Brain microvascular endothelial cell (primary cell): ENCODE measurements at regions not wholly inside any gene's neighbourhood (a gene's known extent, or its start where the extent isn't known, plus 50 kb on each side); places are given as distances from the start of the nearest gene placed in this dataset.
"Not testable (repeated sequence)": the region's sequence is repeated elsewhere in the genome, so short reads cannot be mapped to it uniquely, and the experiment has no call there.

Experiments used
- DNase-seq: peaks from one replicate; pipeline ENCODE4 v3.0.0-alpha.2; 2020
- H3K27ac ChIP-seq: fragments of 250-450 bp; sonication (Bioruptor Pico); 2 replicates; pipeline ENCODE4 v1.5.1; 2020; ENCODE audit warnings: mild to moderate bottlenecking, moderate library complexity
- H3K27me3 ChIP-seq: fragments of 250-450 bp; sonication (Bioruptor Pico); replicated peaks from 2 replicates; pipeline ENCODE4 v1.5.1; 2020; ENCODE audit warnings: mild to moderate bottlenecking
- H3K36me3 ChIP-seq: fragments of 250-450 bp; sonication (Bioruptor Pico); replicated peaks from 2 replicates; pipeline ENCODE4 v1.5.1; 2020; ENCODE audit warnings: mild to moderate bottlenecking
- H3K4me3 ChIP-seq: 2 replicates; pipeline ENCODE4 v1.5.1; 2011; ENCODE audit warnings: low read depth, mild to moderate bottlenecking, control low read depth, low read length, moderate library complexity
- in situ Hi-C: cut with HindIII; loops from 2 replicates; pipeline ENCODE4 v1.10.0; 2017; ENCODE audit warnings: low sequenced_read_pairs, low pct_ligation_motif_present
- TF ChIP-seq, protein P1 (sequence below): IDR thresholded peaks from 2 replicates; pipeline ENCODE4 v1.5.1; 2011; ENCODE audit warnings: low read depth, mild to moderate bottlenecking, moderate library complexity, low read length, control low read depth, inconsistent platforms; ENCODE audit errors: missing control alignments

DNA sequence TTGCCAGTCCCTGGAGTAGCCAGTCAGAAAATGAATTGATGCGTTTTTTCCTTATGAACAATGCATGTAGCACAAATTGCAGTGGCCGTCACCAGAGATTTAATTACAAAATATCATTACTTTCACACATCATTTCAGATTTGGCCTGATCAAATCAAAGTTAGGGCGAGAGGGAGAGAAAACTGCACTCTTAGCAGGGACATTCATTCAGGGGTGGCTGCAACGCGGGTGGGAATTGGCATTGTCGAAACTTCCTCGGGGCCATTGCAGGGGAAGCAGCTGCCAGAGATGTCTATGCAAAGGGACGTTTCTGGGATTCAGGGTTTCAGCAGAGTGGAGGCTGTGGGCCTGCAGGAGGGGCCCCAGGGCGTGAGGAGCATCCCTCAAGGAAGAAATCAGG lies 76.5 kb upstream of the TOP1 start:
- Histone ChIP-seq H3K27me3 (no peaks in the 10 kb centered on the region), H3K4me3 (no peak overlapping the region), H3K36me3 (no peaks in the 10 kb centered on the region), H3K27ac (no peak overlapping the region)
- TF ChIP-seq, protein P1, sequence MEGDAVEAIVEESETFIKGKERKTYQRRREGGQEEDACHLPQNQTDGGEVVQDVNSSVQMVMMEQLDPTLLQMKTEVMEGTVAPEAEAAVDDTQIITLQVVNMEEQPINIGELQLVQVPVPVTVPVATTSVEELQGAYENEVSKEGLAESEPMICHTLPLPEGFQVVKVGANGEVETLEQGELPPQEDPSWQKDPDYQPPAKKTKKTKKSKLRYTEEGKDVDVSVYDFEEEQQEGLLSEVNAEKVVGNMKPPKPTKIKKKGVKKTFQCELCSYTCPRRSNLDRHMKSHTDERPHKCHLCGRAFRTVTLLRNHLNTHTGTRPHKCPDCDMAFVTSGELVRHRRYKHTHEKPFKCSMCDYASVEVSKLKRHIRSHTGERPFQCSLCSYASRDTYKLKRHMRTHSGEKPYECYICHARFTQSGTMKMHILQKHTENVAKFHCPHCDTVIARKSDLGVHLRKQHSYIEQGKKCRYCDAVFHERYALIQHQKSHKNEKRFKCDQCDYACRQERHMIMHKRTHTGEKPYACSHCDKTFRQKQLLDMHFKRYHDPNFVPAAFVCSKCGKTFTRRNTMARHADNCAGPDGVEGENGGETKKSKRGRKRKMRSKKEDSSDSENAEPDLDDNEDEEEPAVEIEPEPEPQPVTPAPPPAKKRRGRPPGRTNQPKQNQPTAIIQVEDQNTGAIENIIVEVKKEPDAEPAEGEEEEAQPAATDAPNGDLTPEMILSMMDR = no peak
- DNase-seq = no peak
- in situ Hi-C loops = no loop called here

DNA sequence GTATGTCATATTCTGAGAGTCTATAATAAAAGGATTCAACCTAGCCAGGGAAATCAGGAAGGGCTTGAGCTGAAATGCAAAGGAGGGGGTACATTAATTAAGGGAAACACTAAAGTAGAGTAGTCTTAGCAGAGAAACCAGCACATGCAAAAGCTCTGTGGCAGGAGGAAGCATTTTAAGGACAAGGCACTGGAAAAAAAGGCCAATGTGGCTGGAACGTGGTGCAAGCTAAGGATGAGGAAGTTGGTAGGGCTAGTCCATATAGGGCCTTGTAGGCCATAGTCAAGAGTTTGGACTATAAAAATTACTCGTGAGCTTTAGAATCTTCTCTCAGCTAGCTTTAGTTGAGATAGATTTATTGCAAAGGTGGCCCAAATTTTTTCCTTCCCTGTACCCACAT lies 75.2 kb upstream of the TOP1 start:
- Histone ChIP-seq H3K36me3 (no peaks in the 10 kb centered on the region), H3K27me3 (no peaks in the 10 kb centered on the region), H3K27ac (no peak overlapping the region), H3K4me3 (no peak overlapping the region)
- no peak for DNase-seq
- TF ChIP-seq, protein P1 = no peak
- in situ Hi-C loops = no loop called here

DNA sequence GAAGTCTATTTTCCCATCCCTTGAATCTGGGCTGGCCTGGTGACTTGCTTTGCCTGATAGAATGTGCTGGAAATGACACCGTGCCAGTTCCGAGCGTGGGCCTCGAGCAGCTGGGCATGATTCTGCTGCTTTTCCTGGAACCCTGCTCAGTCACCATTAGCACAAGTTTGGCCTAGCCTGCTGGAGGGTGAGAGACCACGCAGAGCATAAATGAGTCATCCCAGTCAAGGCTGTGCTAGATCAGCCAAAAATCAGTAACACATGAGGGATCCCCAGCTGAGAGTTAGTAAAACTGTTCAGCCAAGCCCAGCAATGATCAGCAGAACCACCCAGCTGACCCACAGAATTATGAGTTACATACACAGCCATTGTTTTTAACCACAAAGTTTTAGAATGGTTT lies 74.8 kb upstream of the TOP1 start:
- H3K27me3 ChIP-seq = no peaks in the 10 kb centered on the region
- no peak overlapping the region for H3K27ac ChIP-seq
- in situ Hi-C loops = no loop called here
- TF ChIP-seq, protein P1 = no peak
- no peak for DNase-seq
- H3K4me3 ChIP-seq = no peak overlapping the region
- no peaks in the 10 kb centered on the region for H3K36me3 ChIP-seq

- in situ Hi-C loops = no loop called here
- DNase-seq = no peak
- Histone ChIP-seq H3K27ac (no peak overlapping the region), H3K36me3 (no peaks in the 10 kb centered on the region), H3K27me3 (no peaks in the 10 kb centered on the region), H3K4me3 (no peak overlapping the region)
- TF ChIP-seq, protein P1 = no peak
These were observed 74.0 kb upstream of the TOP1 start for GRCh38 chr20:40954521-40955165.

DNA sequence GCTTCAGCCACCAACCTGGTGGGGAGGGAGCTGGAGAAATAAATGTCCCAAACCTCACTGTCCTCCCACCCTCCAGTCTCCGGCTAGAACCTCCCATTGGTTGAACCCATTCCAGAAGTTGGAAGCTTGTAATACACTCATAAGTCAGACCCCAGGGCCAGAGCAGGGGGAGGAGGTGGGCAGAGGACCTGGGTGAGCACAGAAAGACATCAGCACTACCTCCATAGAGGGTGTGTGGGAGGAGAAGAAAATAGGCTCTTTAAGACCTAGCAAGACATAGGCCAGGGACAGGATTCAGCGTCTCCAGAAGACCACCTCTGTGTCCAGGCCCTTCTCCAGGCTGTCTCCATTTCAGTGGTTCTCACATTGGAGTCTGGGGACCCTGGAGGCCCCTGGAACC lies 73.3 kb upstream of the TOP1 start:
- Histone ChIP-seq H3K27ac (no peak overlapping the region), H3K36me3 (no peaks in the 10 kb centered on the region), H3K4me3 (no peak overlapping the region), H3K27me3 (no peaks in the 10 kb centered on the region)
- in situ Hi-C loops = no loop called here
- TF ChIP-seq, protein P1 = no peak
- DNase-seq = no peak

- H3K36me3 ChIP-seq, H3K27ac ChIP-seq, in situ Hi-C loops, H3K27me3 ChIP-seq, H3K4me3 ChIP-seq, DNase-seq: not testable (repeated sequence)
These were observed 72.8 kb upstream of the TOP1 start for GRCh38 chr20:40955826-40956225.
